ENCODE measurements at regions not wholly inside any gene's neighbourhood (a gene's known extent, or its start where the extent isn't known, plus 50 kb on each side); places are given as distances from the start of the nearest gene placed in this dataset.

- peak; percentile 41 for DNase-seq (ENCODE audit: low read depth)
- no peak overlapping the region for H3K4me3 ChIP-seq (ENCODE audit: low read length)
- TF ChIP-seq CTCF (conservative IDR thresholded peaks at IDR 0.05; ENCODE audit: low read depth, low read length) = no peak
These were observed 1034.0 kb downstream of the DTWD2 start for GRCh38 chr5:117954331-117954730.

GRCh38 chr5:117953272-117953671 is 1035.1 kb downstream of the DTWD2 start:
- DNase-seq (ENCODE audit: low read depth) = no peak
- H3K4me3 ChIP-seq (ENCODE audit: low read length) = no peak overlapping the region
- no peak for TF ChIP-seq CTCF (conservative IDR thresholded peaks at IDR 0.05; ENCODE audit: low read depth, low read length)

GRCh38 chr5:117947836-117948235 is 1040.5 kb downstream of the DTWD2 start:
- no peak for DNase-seq (ENCODE audit: low read depth)
- no peak overlapping the region for H3K4me3 ChIP-seq (ENCODE audit: low read length)
- no peak for TF ChIP-seq CTCF (conservative IDR thresholded peaks at IDR 0.05; ENCODE audit: low read depth, low read length)

GRCh38 chr5:117947121-117947520 is 1041.2 kb downstream of the DTWD2 start:
- no peak for DNase-seq (ENCODE audit: low read depth)
- no peak overlapping the region for H3K4me3 ChIP-seq (ENCODE audit: low read length)
- no peak for TF ChIP-seq CTCF (conservative IDR thresholded peaks at IDR 0.05; ENCODE audit: low read depth, low read length)

GRCh38 chr5:117945258-117945657 is 1043.1 kb downstream of the DTWD2 start:
- no peak for DNase-seq (ENCODE audit: low read depth)
- TF ChIP-seq CTCF (conservative IDR thresholded peaks at IDR 0.05; ENCODE audit: low read depth, low read length) = no peak
- H3K4me3 ChIP-seq (ENCODE audit: low read length) = no peak overlapping the region

- no peak for TF ChIP-seq CTCF (conservative IDR thresholded peaks at IDR 0.05; ENCODE audit: low read depth, low read length)
- no peak overlapping the region for H3K4me3 ChIP-seq (ENCODE audit: low read length)
- DNase-seq (ENCODE audit: low read depth) = no peak
These were observed 1044.8 kb downstream of the DTWD2 start for GRCh38 chr5:117943541-117943940.

GRCh38 chr5:117942861-117943519 is 1045.4 kb downstream of the DTWD2 start:
- DNase-seq (ENCODE audit: low read depth) = no peak
- H3K4me3 ChIP-seq (ENCODE audit: low read length) = no peak overlapping the region
- TF ChIP-seq CTCF (conservative IDR thresholded peaks at IDR 0.05; ENCODE audit: low read depth, low read length) = no peak
